NB4 (cell line): ENCODE measurements at regions not wholly inside any gene's neighbourhood (a gene's known extent, or its start where the extent isn't known, plus 50 kb on each side); places are given as distances from the start of the nearest gene placed in this dataset.

Experiments used
- DNase-seq: peaks from one replicate; pipeline ENCODE4 v3.0.0; 2010; ENCODE audit warnings: low read depth
- H3K4me3 ChIP-seq: one replicate; pipeline ENCODE4 v1.5.1; 2011; ENCODE audit warnings: mild to moderate bottlenecking, low read depth, low read length, moderate library complexity
- CTCF ChIP-seq: IDR thresholded peaks from one replicate; pipeline ENCODE4 v1.5.1; 2012; ENCODE audit warnings: low read depth, low read length
- MAX ChIP-seq: IDR thresholded peaks from 2 replicates; pipeline ENCODE4 v1.6.1; 2011; ENCODE audit warnings: low read depth, low read length
- MYC ChIP-seq: IDR thresholded peaks from 2 replicates; pipeline ENCODE4 v1.6.1; 2011; ENCODE audit warnings: low read depth, low read length
- POLR2A ChIP-seq: IDR thresholded peaks from 2 replicates; pipeline ENCODE4 v1.6.1; 2011; ENCODE audit warnings: mild to moderate bottlenecking; ENCODE audit not compliant: insufficient read length; ENCODE audit errors: extremely low read depth

GRCh38 chr15:96565266-96565665 lies 234.8 kb downstream of the NR2F2 start:
- H3K4me3 ChIP-seq = no peak overlapping the region
- DNase-seq = no peak
- TF ChIP-seq CTCF (no peak), MAX (no peak), MYC (no peak), POLR2A (no peak)

- no peak overlapping the region for H3K4me3 ChIP-seq
- TF ChIP-seq MYC = no peak
- no peak for TF ChIP-seq CTCF
- no peak for TF ChIP-seq MAX
- no peak for TF ChIP-seq POLR2A
- DNase-seq = no peak
Observed at GRCh38 chr15:96574782-96575181, 244.3 kb downstream of the NR2F2 start.

GRCh38 chr15:96576596-96576995 lies 246.1 kb downstream of the NR2F2 start:
- no peak for TF ChIP-seq CTCF
- DNase-seq = no peak
- no peak overlapping the region for H3K4me3 ChIP-seq

- H3K4me3 ChIP-seq = no peak overlapping the region
- TF ChIP-seq POLR2A (no peak), MAX (no peak), MYC (no peak), CTCF (no peak)
- no peak for DNase-seq
Observed at GRCh38 chr15:96578393-96578792, 247.9 kb downstream of the NR2F2 start.

- TF ChIP-seq POLR2A (no peak), CTCF (no peak), MYC (no peak), MAX (no peak)
Observed at GRCh38 chr15:96581371-96581770, 250.9 kb downstream of the NR2F2 start.

GRCh38 chr15:96582473-96582872 lies 252.0 kb downstream of the NR2F2 start:
- H3K4me3 ChIP-seq = no peak overlapping the region
- TF ChIP-seq MYC = no peak
- no peak for TF ChIP-seq POLR2A
- no peak for TF ChIP-seq CTCF
- no peak for TF ChIP-seq MAX
- no peak for DNase-seq

More at GRCh38 chr15:96581371-96581770, 250.9 kb downstream of the NR2F2 start:
- no peak for DNase-seq
- no peak overlapping the region for H3K4me3 ChIP-seq
